ENCODE measurements at regions not wholly inside any gene's neighbourhood (a gene's known extent, or its start where the extent isn't known, plus 50 kb on each side); places are given as distances from the start of the nearest gene placed in this dataset.

DNA sequence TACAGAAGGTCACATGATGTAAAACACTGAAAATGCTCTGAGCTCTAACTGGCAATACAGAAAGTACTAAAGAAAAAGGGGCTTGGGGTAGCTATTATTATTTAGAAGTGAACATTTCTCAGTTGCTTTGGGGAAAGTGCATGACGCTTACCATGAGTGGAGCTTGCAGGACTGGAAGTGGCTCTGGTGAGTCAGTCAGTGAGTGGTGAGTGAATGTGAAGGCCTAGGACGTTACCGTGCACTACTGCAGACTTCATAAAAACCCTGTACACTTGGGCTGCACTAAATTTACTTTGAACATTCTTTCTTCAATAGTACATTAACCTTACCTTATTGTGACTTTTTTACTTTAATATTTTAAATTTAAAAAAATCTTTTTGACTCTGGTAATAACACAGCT, 89.3 kb upstream of the ENPP6 start:
- TF ChIP-seq CTCF (IDR thresholded peaks at IDR 0.05; ENCODE audit: low read length) (no peak), EZH2 (IDR thresholded peaks at IDR 0.05; ENCODE audit: borderline replicate concordance, low read length) (no peak)
